RWPE2 (cell line): ENCODE measurements at regions not wholly inside any gene's neighbourhood (a gene's known extent, or its start where the extent isn't known, plus 50 kb on each side); places are given as distances from the start of the nearest gene placed in this dataset.

Source experiments
- ATAC-seq: fragments of 200-7000 bp; cut with Tn5 transposase; 3 replicates; pipeline ENCODE4 v1.9.1; 2021; ENCODE audit warnings: low read depth
- DNase-seq: peaks from one replicate; pipeline ENCODE4 v3.0.0-alpha.2; 2020; ENCODE audit warnings: low spot score
- H3K27ac ChIP-seq: fragments of 450-650 bp; 2 replicates; pipeline ENCODE4 v1.5.1; 2017; ENCODE audit warnings: mild to moderate bottlenecking; ENCODE audit not compliant: poor library complexity, severe bottlenecking
- H3K27me3 ChIP-seq: fragments of 250-450 bp; sonication (Bioruptor Pico); 2 replicates; pipeline ENCODE4 v1.5.1; 2021; ENCODE audit warnings: mild to moderate bottlenecking, moderate library complexity; ENCODE audit not compliant: insufficient read depth, poor library complexity, severe bottlenecking
- H3K36me3 ChIP-seq: fragments of 250-450 bp; sonication (Bioruptor Pico); 2 replicates; pipeline ENCODE4 v1.5.1; 2020; ENCODE audit warnings: low read depth, mild to moderate bottlenecking, moderate library complexity
- H3K4me1 ChIP-seq: fragments of 250-450 bp; sonication (Bioruptor Pico); 2 replicates; pipeline ENCODE4 v1.5.1; 2021; ENCODE audit warnings: mild to moderate bottlenecking, moderate library complexity; ENCODE audit not compliant: insufficient read depth, poor library complexity, severe bottlenecking
- H3K4me3 ChIP-seq: fragments of 250-450 bp; sonication (Bioruptor Pico); 2 replicates; pipeline ENCODE4 v1.5.1; 2021; ENCODE audit warnings: mild to moderate bottlenecking, moderate library complexity; ENCODE audit not compliant: severe bottlenecking
- H3K9me3 ChIP-seq: fragments of 250-450 bp; sonication (Bioruptor Pico); 2 replicates; pipeline ENCODE4 v1.5.1; 2021; ENCODE audit warnings: mild to moderate bottlenecking, moderate library complexity; ENCODE audit not compliant: severe bottlenecking
- TF ChIP-seq, protein P1 (sequence below): fragments of 450-650 bp; IDR thresholded peaks from one replicate; pipeline ENCODE4 v1.5.1; 2017; ENCODE audit warnings: mild to moderate bottlenecking, moderate library complexity; ENCODE audit not compliant: poor library complexity, severe bottlenecking

DNA sequence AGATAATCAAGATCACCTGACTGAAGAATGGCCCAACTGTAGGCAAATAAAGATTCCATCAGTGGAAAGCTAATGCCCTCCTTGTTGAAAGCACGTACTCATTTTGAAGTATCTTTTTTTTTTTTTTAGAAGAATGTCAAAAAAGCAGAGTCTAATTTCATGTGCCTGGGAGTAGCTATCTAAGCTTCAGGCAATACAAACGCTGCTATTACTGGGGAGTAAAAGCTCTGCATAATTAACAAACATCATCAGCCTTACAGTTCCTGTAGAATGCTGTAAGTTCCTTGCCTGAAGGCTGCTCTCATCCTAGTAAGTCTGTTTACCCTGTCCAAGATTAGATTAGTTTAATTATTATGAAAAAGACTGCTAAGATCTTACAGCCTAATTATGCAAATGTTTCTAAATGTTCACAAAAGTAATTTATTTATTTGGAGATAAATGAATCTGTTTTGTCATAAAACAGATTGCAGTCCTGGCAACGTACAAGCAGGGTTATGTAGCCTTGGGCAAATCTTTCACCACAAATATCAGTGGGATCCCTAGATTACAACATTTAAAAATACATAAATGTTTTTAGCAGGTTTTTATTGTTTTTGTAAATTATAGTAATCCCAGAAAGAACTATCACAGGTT is 451.3 kb upstream of the AGTR1 start:
- no peaks in the 10 kb centered on the region for H3K4me1 ChIP-seq
- H3K36me3 ChIP-seq = no peaks in the 10 kb centered on the region
- H3K27ac ChIP-seq = no peak overlapping the region
- ATAC-seq (no peak), DNase-seq (no peak)
- TF ChIP-seq, protein P1, sequence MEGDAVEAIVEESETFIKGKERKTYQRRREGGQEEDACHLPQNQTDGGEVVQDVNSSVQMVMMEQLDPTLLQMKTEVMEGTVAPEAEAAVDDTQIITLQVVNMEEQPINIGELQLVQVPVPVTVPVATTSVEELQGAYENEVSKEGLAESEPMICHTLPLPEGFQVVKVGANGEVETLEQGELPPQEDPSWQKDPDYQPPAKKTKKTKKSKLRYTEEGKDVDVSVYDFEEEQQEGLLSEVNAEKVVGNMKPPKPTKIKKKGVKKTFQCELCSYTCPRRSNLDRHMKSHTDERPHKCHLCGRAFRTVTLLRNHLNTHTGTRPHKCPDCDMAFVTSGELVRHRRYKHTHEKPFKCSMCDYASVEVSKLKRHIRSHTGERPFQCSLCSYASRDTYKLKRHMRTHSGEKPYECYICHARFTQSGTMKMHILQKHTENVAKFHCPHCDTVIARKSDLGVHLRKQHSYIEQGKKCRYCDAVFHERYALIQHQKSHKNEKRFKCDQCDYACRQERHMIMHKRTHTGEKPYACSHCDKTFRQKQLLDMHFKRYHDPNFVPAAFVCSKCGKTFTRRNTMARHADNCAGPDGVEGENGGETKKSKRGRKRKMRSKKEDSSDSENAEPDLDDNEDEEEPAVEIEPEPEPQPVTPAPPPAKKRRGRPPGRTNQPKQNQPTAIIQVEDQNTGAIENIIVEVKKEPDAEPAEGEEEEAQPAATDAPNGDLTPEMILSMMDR = no peak
- no peak overlapping the region for H3K4me3 ChIP-seq
- H3K9me3 ChIP-seq = no peaks in the 10 kb centered on the region
- H3K27me3 ChIP-seq = no peaks in the 10 kb centered on the region

- DNase-seq (no peak), ATAC-seq (no peak)
- Histone ChIP-seq H3K9me3 (no peaks in the 10 kb centered on the region), H3K36me3 (no peaks in the 10 kb centered on the region), H3K4me1 (no peaks in the 10 kb centered on the region), H3K4me3 (no peak overlapping the region), H3K27ac (no peak overlapping the region), H3K27me3 (no peaks in the 10 kb centered on the region)
- TF ChIP-seq, protein P1 = no peak
Observed at GRCh38 chr3:148253713-148254112, 444.0 kb upstream of the AGTR1 start.

- no peak for ATAC-seq
- TF ChIP-seq, protein P1 = no peak
- H3K27me3 ChIP-seq = no peaks in the 10 kb centered on the region
- H3K36me3 ChIP-seq = no peaks in the 10 kb centered on the region
- H3K4me1 ChIP-seq = no peaks in the 10 kb centered on the region
- H3K4me3 ChIP-seq = no peak overlapping the region
- no peak overlapping the region for H3K27ac ChIP-seq
- DNase-seq = no peak
- H3K9me3 ChIP-seq = no peaks in the 10 kb centered on the region
Observed at GRCh38 chr3:148254402-148254801, 443.3 kb upstream of the AGTR1 start.

DNA sequence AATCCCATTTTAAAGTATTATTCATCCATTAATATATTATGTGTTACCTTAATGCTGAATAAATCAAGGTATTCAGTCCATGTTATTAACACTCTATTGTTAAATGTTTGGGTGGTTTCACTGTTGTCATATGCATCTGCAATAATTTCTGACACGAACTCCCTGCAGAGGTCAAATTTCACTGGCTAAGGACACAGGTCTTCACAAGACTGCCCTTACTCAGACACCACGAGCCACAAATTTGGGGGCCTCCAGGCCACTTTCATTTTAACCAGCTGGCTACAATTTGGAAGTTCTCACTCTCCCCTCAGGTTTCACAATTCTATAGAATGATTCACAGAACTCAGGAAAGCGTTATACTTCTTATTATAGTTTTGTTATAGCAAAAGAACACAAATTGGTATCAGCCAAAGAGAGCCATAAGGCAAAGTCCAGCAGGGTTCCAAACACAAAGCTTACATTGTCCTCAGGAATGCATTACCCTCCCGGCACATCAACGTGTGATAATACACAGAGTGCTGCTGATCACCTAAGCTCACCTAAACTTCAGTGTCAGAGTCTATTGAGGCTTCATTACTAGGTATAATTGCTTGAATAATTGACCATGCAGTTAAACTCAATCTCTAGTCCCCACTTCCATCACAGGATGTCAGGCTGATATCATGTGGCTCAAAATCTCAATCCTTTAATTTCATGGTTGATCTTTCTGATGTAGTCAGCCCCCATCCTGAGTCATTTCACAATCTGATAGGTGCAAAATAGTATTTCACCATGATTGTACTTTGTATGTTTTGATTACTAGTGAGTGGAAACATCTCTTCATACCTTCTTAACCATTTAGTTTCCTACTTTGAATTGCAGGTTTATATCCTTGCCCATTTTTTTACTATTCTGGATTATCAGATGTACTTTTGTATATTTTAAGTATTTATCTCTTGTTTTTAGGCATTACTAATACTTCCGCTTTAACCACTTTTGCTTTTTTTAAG is 441.4 kb upstream of the AGTR1 start:
- Histone ChIP-seq H3K27me3 (no peaks in the 10 kb centered on the region), H3K27ac (no peak overlapping the region), H3K4me1 (no peaks in the 10 kb centered on the region), H3K36me3 (no peaks in the 10 kb centered on the region), H3K4me3 (no peak overlapping the region), H3K9me3 (no peaks in the 10 kb centered on the region)
- no peak for ATAC-seq
- TF ChIP-seq, protein P1 = no peak
- DNase-seq = no peak

- no peak overlapping the region for H3K4me3 ChIP-seq
- TF ChIP-seq, protein P1 = no peak
- no peaks in the 10 kb centered on the region for H3K4me1 ChIP-seq
- no peaks in the 10 kb centered on the region for H3K27me3 ChIP-seq
- no peak for DNase-seq
- no peaks in the 10 kb centered on the region for H3K36me3 ChIP-seq
- H3K27ac ChIP-seq = no peak overlapping the region
- H3K9me3 ChIP-seq = no peaks in the 10 kb centered on the region
- no peak for ATAC-seq
Observed at GRCh38 chr3:148262980-148263379, 434.7 kb upstream of the AGTR1 start.
